Colonic mucosa (tissue), 4 donors: ENCODE measurements at regions not wholly inside any gene's neighbourhood (a gene's known extent, or its start where the extent isn't known, plus 50 kb on each side); places are given as distances from the start of the nearest gene placed in this dataset.

Experiments
- DNase-seq: peaks from one replicate; pipeline ENCODE4 v3.0.0-alpha.2; 2020
- H3K27ac ChIP-seq: fragments of 200-600 bp; one replicate; pipeline ENCODE4 v1.8.0; 2021
- H3K27me3 ChIP-seq: fragments of 200-600 bp; one replicate; pipeline ENCODE4 v1.8.0; 2021
- H3K36me3 ChIP-seq: fragments of 200-600 bp; one replicate; pipeline ENCODE4 v1.8.0; 2021
- H3K4me1 ChIP-seq: fragments of 200-600 bp; one replicate; pipeline ENCODE4 v1.8.0; 2021; ENCODE audit warnings: mild to moderate bottlenecking
- H3K4me3 ChIP-seq: fragments of 200-600 bp; one replicate; pipeline ENCODE4 v1.8.0; 2021
- H3K9ac ChIP-seq, 2 donors: one replicate each; pipeline ENCODE4 v1.7.0; 2013; ENCODE audit warnings: control low read depth in 2 of 2, low read depth in 2 of 2, low read length in 2 of 2
- H3K9me3 ChIP-seq: fragments of 200-600 bp; one replicate; pipeline ENCODE4 v1.8.0; 2021
- CTCF ChIP-seq: fragments of 200-600 bp; IDR thresholded peaks from one replicate; pipeline ENCODE4 v1.8.0; 2022; ENCODE audit warnings: antibody characterized with exemption, mild to moderate bottlenecking
- intact Hi-C: fragments of 100-400 bp; cut with DNase I; formaldehyde crosslinking; loops from one replicate; pipeline ENCODE4 v1.14.1; 2022
- donor health status: healthy.
- donor health status: DM: no; HTN: no; CAD: no.
- donor health status: DM: no; HTN: no; CAD: no.

- no peak for TF ChIP-seq CTCF
- H3K36me3 ChIP-seq = no peaks in the 10 kb centered on the region
- DNase-seq = no peak
- H3K4me3 ChIP-seq = no peak overlapping the region
- no peaks in the 10 kb centered on the region for H3K4me1 ChIP-seq
- intact Hi-C loops = no loop called here
- no peaks in the 10 kb centered on the region for H3K27me3 ChIP-seq
- H3K27ac ChIP-seq = no peak overlapping the region
- no peaks in the 10 kb centered on the region for H3K9me3 ChIP-seq
- H3K9ac ChIP-seq = no peak overlapping the region
These were observed 501.2 kb upstream of the INTU start for GRCh38 chr4:127131527-127131926.

- no peak for TF ChIP-seq CTCF
- Histone ChIP-seq H3K4me3 (no peak overlapping the region), H3K9me3 (no peaks in the 10 kb centered on the region), H3K9ac (no peak overlapping the region), H3K27ac (no peak overlapping the region), H3K4me1 (no peaks in the 10 kb centered on the region), H3K27me3 (no peaks in the 10 kb centered on the region), H3K36me3 (no peaks in the 10 kb centered on the region)
- intact Hi-C loops = no loop called here
- no peak for DNase-seq
These were observed 498.3 kb upstream of the INTU start for GRCh38 chr4:127134490-127134889.

GRCh38 chr4:127138586-127138985 is 494.2 kb upstream of the INTU start:
- Histone ChIP-seq H3K4me1 (no peaks in the 10 kb centered on the region), H3K27me3 (no peaks in the 10 kb centered on the region), H3K9ac (no peak overlapping the region), H3K36me3 (no peaks in the 10 kb centered on the region), H3K27ac (no peak overlapping the region), H3K4me3 (no peak overlapping the region), H3K9me3 (no peaks in the 10 kb centered on the region)
- intact Hi-C loops = no loop called here
- TF ChIP-seq CTCF = no peak
- DNase-seq = no peak

DNA sequence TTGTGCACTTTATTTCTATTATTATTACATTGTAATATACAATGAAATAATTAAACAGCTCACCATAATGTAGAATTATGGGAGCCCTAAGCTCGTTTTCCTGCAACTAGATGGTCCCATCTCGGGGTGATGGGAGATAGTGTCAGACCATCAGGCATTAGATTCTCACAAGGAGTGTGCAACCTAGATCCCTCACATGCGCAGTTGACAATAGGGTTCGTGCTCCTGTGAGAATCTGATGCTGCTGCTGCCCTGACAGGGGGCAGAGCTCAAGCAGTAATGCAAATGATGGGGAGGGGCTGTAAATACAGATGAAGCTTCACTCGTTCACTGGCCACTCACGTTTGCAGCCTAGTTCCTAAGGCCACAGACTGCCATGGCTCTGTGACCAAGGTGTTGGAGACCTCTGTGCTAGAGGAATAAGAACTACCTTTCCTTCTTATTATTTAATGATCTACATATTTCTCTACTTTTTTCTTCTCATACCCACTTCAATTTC is 492.9 kb upstream of the INTU start:
- no peaks in the 10 kb centered on the region for H3K9me3 ChIP-seq
- H3K4me3 ChIP-seq = no peak overlapping the region
- intact Hi-C loops = no loop called here
- no peak for DNase-seq
- H3K9ac ChIP-seq = no peak overlapping the region
- no peaks in the 10 kb centered on the region for H3K36me3 ChIP-seq
- no peak overlapping the region for H3K27ac ChIP-seq
- no peak for TF ChIP-seq CTCF
- no peaks in the 10 kb centered on the region for H3K4me1 ChIP-seq
- H3K27me3 ChIP-seq = no peaks in the 10 kb centered on the region

DNA sequence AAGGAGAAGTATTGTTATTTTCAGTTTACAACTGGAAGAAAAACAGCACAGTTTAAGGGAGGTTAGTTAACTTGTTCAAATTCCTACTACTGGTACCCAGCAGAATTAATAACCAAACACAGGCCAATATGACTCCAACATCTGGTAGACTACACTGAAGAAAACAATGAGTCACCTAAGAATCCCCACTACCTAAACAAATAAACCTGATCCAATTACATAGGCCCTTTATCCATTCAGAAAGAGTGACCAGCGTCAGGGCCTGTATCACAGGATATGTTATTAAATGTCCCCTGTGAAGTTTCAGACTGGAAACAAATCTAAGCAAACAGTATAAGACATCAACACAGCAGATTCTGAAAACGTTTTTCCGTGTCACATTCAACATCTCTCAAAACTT is 492.5 kb upstream of the INTU start:
- no peak for DNase-seq
- no peak overlapping the region for H3K4me3 ChIP-seq
- no peaks in the 10 kb centered on the region for H3K27me3 ChIP-seq
- intact Hi-C loops = no loop called here
- H3K9ac ChIP-seq = no peak overlapping the region
- H3K36me3 ChIP-seq = no peaks in the 10 kb centered on the region
- TF ChIP-seq CTCF = no peak
- no peaks in the 10 kb centered on the region for H3K4me1 ChIP-seq
- H3K27ac ChIP-seq = no peak overlapping the region
- no peaks in the 10 kb centered on the region for H3K9me3 ChIP-seq

DNA sequence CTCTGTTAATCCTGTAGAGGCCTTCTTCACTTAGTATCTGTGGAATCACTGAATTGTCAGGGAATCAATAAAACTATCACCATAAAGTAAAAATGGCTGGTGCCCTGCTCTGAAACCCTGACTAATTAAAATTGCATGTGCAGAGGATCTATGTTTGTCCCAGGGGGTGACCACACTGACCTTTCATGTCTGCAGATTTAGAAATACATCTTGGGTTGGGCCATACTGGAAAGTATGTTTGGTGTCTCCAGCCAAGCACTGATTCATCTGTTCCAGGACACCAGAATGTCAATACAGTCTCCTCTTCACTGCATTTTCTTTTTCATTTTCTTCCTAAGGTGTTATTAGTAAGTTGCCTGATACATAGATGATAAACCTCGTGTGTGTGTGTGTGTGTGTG is 490.9 kb upstream of the INTU start:
- intact Hi-C loops = no loop called here

More for the DNA sequence above, 490.9 kb upstream of the INTU start:
- no peaks in the 10 kb centered on the region for H3K36me3 ChIP-seq
- no peak for DNase-seq
- TF ChIP-seq CTCF = no peak
- no peaks in the 10 kb centered on the region for H3K27me3 ChIP-seq
- no peak overlapping the region for H3K27ac ChIP-seq
- H3K4me1 ChIP-seq = no peaks in the 10 kb centered on the region
- H3K9ac ChIP-seq = no peak overlapping the region
- H3K9me3 ChIP-seq = no peaks in the 10 kb centered on the region
- H3K4me3 ChIP-seq = no peak overlapping the region
